HG03097 (cell line): ENCODE measurements at regions not wholly inside any gene's neighbourhood (a gene's known extent, or its start where the extent isn't known, plus 50 kb on each side); places are given as distances from the start of the nearest gene placed in this dataset.
"Not testable (repeated sequence)": the region's sequence is repeated elsewhere in the genome, so short reads cannot be mapped to it uniquely, and the experiment has no call there.

Source experiments
- ATAC-seq: cut with Tn5 transposase; IDR thresholded peaks from one replicate; pipeline ENCODE4 v1.9.1; 2021; ENCODE audit not compliant: unreplicated experiment, low FRiP score

GRCh38 chr5:27158171-27158570, 119.8 kb upstream of the CDH9 start:
- no peak for ATAC-seq

- ATAC-seq = no peak
These were observed 106.1 kb upstream of the CDH9 start for GRCh38 chr5:27144456-27144855.

GRCh38 chr5:27140831-27141230, 102.4 kb upstream of the CDH9 start:
- ATAC-seq = no peak

- no peak for ATAC-seq
These were observed 92.2 kb upstream of the CDH9 start for GRCh38 chr5:27130587-27130986.

GRCh38 chr5:27129926-27130325, 91.5 kb upstream of the CDH9 start:
- ATAC-seq = no peak

GRCh38 chr5:27125856-27126255, 87.5 kb upstream of the CDH9 start:
- ATAC-seq = no peak

GRCh38 chr5:27124590-27124989, 86.2 kb upstream of the CDH9 start:
- ATAC-seq = no peak

GRCh38 chr5:27119736-27120321, 81.4 kb upstream of the CDH9 start:
- not testable (repeated sequence) for ATAC-seq

- ATAC-seq = no peak
These were observed 65.1 kb upstream of the CDH9 start for GRCh38 chr5:27103486-27103885.

GRCh38 chr5:27095761-27096160, 57.4 kb upstream of the CDH9 start:
- ATAC-seq = not testable (repeated sequence)

- ATAC-seq = no peak
These were observed 54.9 kb upstream of the CDH9 start for GRCh38 chr5:27093279-27093678.

- ATAC-seq = no peak
These were observed 53.5 kb upstream of the CDH9 start for GRCh38 chr5:27091858-27092257.

GRCh38 chr5:27088822-27089221, 50.4 kb upstream of the CDH9 start:
- ATAC-seq = not testable (repeated sequence)
